Posterior vena cava (tissue), 2 donors: ENCODE measurements at regions not wholly inside any gene's neighbourhood (a gene's known extent, or its start where the extent isn't known, plus 50 kb on each side); places are given as distances from the start of the nearest gene placed in this dataset.

Experiments used
- DNase-seq: peaks from one replicate; pipeline ENCODE4 v3.0.0-alpha.2; 2020; ENCODE audit warnings: low spot score
- intact Hi-C, 2 donors: fragments of 100-400 bp; cut with DNase I; formaldehyde crosslinking; loops; one replicate each; pipeline versions ENCODE4 v1.14.1 to v1.14.2; 2022 to 2023
- donor health status: DM: yes; HTN: yes; CAD: no.
- donor health status: DM: yes; HTN: yes; CAD: no.

GRCh38 chr11:71066311-71066710 is 186.1 kb downstream of the SHANK2 start:
- no peak for DNase-seq
- intact Hi-C loops, result no loop called here

GRCh38 chr11:71065841-71066240 is 186.5 kb downstream of the SHANK2 start:
- intact Hi-C loops, result no loop called here
- no peak for DNase-seq

- intact Hi-C loops, result no loop called here
- no peak for DNase-seq
Observed at GRCh38 chr11:71064702-71065515, 187.5 kb downstream of the SHANK2 start.

GRCh38 chr11:71064183-71064582 is 188.2 kb downstream of the SHANK2 start:
- intact Hi-C loops, result no loop called here
- no peak for DNase-seq

GRCh38 chr11:71063129-71063528 is 189.2 kb downstream of the SHANK2 start:
- intact Hi-C loops, result no loop called here
- DNase-seq, result no peak

GRCh38 chr11:71062199-71062598 is 190.2 kb downstream of the SHANK2 start:
- DNase-seq, result no peak

GRCh38 chr11:71060391-71060791 is 192.0 kb downstream of the SHANK2 start:
- intact Hi-C loops, result no loop called here
- DNase-seq, result no peak

More at GRCh38 chr11:71062199-71062598, 190.2 kb downstream of the SHANK2 start:
- intact Hi-C loops, result no loop called here

- DNase-seq, result no peak
- intact Hi-C loops, result no loop called here
Observed at GRCh38 chr11:71059662-71060061, 192.7 kb downstream of the SHANK2 start.

- intact Hi-C loops, result no loop called here
- DNase-seq, result no peak
Observed at GRCh38 chr11:71055925-71056324, 196.5 kb downstream of the SHANK2 start.
